Left colon (tissue), 2 donors: ENCODE measurements at regions not wholly inside any gene's neighbourhood (a gene's known extent, or its start where the extent isn't known, plus 50 kb on each side); places are given as distances from the start of the nearest gene placed in this dataset.
"Not testable (repeated sequence)": the region's sequence is repeated elsewhere in the genome, so short reads cannot be mapped to it uniquely, and the experiment has no call there.

Experiments
- ATAC-seq: fragments of 200-7000 bp; cut with Tn5 transposase; one replicate; pipeline ENCODE4 v1.9.1; 2020; ENCODE audit warnings: mild to moderate bottlenecking, moderate library complexity
- DNase-seq, 2 donors: peaks; one replicate each; pipeline ENCODE4 v3.0.0-alpha.2; 2020
- intact Hi-C, 2 donors: fragments of 100-400 bp; cut with DNase I in 1 of 2; cut with micrococcal nuclease in 1 of 2; formaldehyde crosslinking; loops; one replicate each; pipeline versions ENCODE4 v1.11.2 to v1.14.0; 2022; cut with DNase I, micrococcal nuclease
- donor health status: DM: no; HTN: no; CAD: no.
- donor health status: DM: yes; HTN: yes; CAD: no.

DNA sequence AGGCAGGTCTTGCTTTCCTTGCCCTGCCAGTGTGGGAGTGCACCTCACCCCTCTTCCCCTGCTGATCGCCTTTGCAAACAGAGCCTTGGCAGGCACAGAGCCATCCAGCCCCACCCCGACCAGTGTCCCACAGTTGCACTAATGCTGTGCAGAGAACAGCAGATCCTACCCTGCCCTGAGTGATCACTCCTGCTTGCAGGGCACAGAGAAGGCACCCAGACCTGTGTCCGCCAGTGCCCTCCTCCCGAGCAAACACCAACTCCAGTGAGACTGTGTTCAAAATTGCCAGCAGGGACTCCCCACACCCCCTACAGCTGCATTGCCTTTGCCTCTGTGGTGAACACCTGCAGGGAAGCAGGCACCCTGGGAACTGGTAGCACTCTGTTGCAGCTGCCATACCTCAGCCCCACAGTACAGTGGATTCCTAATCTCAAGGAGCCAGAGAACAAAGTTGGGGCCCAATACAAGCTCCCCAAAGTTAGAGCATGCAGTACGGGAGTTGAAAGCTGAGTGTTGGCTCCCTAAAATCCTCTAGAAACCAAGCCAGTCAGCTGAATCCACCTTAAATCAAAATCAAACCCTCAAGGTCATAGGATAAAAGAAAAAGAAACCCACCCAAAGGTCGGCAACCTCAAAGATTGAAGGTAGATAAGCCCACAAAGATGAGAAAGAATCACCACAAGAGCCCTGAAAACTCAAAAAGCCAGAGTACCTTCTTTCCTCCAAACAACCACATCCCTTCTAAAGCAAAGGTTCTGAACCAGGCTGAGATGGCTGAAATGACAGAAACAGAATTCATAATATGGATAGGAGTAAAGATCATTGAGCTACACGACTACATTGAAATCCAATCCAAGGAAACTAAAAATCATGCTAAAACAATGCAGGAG, 92.9 kb upstream of the PIK3R1 start:
- intact Hi-C loops = no loop called here
- ATAC-seq (peak; percentile 100), DNase-seq (peak; percentile 71 to 75)

DNA sequence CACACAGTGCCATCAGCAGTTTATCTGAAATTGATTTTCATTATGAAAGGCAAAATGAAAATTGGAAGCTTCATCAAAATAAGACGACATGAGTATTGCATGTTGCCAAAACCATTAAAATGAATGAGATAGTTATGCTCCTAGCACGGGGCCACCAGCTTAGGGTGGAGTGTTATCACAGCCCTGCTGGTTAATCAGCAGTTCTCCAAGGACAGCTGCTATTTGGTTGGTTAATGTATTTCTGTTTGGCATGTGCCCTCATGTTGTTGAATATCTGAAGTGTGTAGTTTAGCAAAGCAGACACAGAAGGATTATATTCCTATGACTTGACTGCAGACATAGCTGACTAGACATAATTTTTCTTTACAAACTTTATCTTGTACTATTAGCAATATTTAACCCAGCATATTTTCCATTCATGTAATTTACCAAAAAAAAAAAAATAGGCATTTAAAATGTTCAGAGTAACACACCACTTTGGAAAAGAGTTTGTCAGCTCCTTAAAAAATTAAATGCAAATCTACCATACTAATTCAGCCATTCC, 98.6 kb upstream of the PIK3R1 start:
- no peak for DNase-seq
- intact Hi-C loops = no loop called here
- no peak for ATAC-seq

DNA sequence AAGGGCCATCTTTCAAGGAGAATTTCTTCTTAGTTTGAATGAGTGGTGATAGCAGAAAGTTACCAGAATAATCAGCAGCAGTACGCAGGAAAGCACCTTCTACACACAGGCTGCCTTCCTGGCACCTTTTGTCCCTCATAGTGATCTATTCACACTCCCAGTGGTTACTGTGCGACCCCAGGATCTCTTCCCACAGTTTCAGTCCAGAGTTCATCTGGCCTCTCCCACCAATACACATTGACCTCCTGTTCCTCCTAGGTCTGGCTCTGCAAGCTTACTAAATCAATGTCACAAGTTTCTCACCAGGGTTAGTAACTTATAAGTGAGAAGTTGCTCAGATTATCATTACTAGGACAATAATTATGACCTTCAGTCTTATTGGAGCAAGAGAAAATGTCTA, 99.1 kb upstream of the PIK3R1 start:
- ATAC-seq = no peak
- no peak for DNase-seq
- intact Hi-C loops = no loop called here

DNA sequence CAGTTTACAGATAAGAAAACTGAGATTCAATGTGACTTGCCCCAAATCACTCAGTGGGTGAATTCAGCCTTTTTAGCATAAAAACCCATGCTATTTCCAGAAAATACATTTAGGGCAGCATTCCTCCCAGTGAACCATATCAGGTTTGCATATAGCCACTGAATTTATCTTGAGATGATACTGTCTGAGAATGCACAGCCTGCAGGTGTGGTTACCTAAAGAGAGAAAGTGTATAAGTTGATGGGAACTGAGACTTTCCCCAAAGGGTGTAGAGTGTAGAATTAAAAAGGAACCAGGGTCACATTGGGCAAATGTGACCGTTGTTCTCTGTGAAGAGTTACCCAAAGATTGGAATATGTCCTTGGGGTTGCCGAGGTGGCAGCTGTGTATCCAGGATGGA, 100.0 kb upstream of the PIK3R1 start:
- no peak for DNase-seq
- intact Hi-C loops = no loop called here
- no peak for ATAC-seq

DNA sequence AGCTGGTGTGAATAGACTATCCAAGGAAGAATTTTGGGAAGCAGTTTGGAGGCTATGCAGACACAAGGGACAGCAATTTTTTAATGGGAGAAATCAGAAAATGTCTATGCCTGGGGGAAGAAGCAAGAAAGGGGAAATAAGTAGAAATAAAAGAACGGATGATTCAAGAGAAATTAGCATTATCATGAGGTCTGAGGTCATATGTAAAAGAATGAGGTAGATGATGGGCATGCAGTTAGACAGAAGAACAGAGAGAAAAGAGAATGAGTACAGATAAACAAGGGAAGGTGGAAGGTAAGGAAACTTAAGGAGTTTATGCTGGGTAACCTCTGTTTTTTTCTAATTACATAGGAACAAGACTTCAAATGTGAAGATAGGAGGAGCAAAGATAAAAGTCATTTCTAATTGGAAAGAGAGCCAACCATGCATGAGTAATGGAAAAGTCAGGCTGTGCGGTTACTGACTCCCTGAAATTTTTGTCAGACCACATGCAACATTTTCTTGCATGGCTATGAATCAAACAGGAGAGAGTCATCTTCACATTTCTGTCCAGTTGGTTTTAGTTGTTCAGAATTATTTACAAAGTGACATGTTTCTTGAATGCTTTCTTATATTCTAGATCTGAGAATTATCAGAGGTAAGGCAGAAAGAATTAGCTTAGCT, 101.0 kb upstream of the PIK3R1 start:
- no peak for ATAC-seq
- intact Hi-C loops = no loop called here

DNA sequence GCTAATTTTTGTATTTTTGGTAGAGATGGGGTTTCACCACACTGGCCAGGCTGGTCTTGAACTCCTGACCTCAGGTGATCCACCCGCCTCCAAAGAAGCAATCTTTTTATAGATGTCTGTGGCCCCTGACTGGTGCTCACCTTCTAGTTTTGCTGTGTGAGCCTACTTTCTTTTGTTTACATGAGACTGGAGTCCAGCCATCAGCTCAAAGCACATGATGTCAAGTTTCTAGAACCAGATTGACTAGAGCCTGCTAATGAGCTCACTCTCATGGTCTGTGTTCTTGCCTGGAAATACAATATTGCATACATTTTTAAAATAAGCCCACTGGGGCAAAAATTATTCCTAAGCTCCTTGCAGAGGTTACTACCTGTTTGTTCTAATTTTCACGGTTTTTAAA, 102.9 kb upstream of the PIK3R1 start:
- ATAC-seq = no peak
- DNase-seq = no peak
- intact Hi-C loops = no loop called here

More for the DNA sequence above, 101.0 kb upstream of the PIK3R1 start:
- DNase-seq = no peak

DNA sequence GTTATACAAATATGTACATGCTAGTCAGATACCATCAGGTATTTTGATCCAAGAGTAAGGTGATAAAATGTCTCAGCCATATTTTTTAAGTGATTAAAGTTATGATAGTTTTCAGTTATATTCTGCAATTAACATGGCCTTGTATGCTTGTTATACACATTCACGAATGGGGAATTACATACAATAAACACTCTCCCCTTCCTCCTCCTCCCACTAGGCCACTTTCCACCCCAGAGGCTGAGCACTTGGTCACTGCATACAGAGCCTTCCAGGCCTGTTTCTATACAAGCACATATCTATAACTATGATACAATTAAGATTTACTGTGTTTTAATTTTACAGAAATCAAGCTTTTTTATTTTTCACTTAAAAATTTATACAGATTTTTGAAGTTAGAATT, 104.7 kb upstream of the PIK3R1 start:
- DNase-seq (no peak), ATAC-seq (peak; percentile 86)
- intact Hi-C loops = no loop called here

DNA sequence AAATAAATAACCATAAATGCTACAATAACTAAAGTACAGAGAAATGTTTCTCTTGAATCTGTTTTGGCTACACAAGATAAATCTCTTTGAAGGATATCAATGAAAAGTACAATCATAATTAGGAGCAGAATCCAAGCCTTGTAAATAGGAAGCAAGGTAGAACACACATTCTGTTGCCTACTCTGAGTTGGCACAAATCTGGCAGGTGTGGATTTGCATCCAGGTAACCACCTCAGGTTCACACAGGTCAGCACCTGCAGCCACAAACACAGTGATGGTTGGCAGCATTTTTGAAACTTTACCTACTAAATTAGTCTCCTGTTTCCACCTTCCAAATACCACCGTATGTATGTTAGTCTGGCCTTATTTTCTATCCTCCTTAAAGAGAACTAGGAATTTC, 105.3 kb upstream of the PIK3R1 start:
- ATAC-seq = peak; percentile 55
- intact Hi-C loops = no loop called here
- no peak for DNase-seq

DNA sequence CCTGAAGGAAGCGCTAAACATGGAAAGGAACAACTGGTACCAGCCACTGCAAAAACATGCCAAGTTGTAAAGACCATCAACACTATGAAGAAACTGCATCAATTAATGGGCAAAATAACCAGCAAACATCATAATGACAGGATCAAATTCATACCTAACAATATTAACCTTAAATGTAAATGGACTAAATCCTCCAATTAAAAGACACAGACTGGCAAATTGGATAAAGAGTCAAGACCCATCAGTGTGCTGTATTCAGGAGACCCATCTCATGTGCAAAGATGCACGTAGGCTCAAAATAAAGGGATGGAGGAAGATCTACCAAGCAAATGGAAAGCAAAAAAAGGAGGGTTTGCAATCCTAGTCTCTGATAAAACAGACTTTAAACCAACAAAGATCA, 111.3 kb upstream of the PIK3R1 start:
- ATAC-seq, intact Hi-C loops, DNase-seq: not testable (repeated sequence)

DNA sequence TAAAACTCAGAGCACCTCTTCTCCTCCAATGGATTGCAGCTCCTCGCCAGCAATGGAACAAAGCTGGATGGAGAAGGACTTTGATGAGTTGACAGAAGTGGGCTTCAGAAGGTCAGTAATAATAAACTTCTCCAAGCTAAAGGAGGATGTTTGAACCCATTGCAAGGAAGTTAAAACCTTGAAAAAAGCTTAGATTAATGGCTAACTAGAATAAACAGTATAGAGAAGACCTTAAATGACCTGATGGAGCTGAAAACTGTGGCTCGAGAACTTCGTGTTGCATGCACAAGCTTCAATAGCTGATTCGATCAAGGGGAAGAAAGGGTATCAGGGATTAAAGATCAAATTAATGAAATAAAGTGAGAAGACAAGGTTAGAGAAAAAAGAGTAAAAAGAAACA, 112.3 kb upstream of the PIK3R1 start:
- ATAC-seq, DNase-seq, intact Hi-C loops: not testable (repeated sequence)

DNA sequence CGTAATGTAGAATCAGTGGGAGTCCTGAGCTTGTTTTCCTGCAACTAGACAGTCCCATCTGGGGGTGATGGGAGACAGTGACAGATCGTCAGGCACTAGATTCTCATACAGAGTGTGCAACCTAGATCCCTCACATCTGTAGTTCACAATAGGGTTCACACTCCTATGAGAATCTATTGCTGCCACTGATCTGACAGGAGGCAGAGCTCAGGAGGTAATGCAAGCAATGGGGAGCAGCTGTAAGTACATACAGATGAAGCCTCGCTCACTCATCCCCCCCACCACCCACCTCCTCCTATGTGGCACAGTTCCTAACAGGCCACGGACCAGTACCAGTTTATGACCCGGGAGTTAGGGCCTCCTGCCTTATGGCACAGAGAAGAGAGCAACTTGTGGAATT, 116.2 kb upstream of the PIK3R1 start:
- intact Hi-C loops = no loop called here
- ATAC-seq = no peak
- DNase-seq = no peak

DNA sequence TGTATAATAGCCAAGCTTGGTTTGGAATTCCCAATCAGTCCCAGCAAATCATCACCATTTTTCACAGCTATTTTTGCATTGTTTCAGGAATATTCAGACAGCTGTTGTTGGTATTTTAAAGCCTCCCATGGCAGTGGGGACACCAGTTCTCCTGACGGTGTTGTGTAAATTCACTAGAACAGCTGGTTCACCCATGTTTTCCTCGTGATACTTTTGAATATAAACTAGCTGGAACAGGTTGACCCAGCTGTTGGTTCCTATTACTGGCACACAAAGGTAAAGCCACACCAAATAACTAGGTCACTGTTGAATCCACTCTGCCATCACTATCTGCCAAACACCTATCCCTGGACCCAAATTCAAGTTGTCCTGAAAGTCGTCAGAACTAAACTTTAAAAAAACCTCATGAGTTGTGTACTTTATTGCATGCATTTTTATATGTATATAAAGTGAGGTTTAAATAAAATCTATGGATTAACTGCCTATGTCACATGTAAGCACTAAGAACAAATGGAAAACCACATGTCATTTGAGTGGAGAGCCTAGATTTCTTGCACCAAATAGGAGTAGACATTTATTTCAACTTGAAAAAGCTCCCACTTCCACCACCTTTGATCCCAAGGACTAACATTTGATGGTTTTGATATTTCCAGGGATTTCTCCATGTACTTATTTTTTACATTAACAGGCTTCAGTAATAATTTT, 121.9 kb upstream of the PIK3R1 start:
- no peak for ATAC-seq
- intact Hi-C loops = no loop called here
- DNase-seq = no peak

DNA sequence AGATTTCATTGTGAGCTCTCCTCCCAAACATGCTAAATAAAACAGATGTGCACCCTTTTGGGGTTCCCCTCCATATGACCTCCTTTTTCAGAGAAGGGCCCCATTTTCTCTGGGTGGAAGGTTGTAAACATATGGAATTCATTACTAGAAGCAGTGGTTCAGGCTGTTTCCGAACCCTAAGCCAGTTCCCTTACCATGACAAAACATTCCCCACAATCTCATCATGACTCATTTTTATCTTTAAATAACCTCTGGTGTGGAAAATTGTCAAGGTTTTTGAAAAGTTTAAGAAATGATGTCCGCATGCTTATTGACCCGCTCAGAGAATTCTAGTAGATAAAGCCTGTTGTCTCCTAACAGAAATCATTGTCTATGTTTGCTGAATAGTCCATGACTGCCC, 127.3 kb upstream of the PIK3R1 start:
- no peak for DNase-seq
- no peak for ATAC-seq
- intact Hi-C loops = no loop called here

DNA sequence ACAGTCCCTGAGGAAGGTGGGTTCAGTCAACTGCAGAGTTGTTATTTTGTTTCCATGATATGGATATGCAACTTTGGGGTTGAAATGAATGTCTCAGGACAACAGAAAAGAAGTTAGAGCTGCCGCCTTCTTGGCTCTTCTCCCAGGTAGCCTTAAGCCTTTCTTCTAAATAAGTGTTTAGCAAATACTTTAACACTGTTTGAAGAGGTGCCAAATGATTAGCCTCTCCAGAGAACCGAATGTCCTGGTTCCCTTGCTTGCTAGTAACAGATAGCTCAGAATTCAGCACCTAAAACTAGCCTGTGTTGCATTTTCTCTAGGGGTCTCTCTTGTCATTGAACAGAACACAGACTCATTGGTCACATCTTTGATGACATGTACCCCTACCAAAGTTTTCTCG, 127.7 kb upstream of the PIK3R1 start:
- intact Hi-C loops = no loop called here
- no peak for ATAC-seq
- no peak for DNase-seq

DNA sequence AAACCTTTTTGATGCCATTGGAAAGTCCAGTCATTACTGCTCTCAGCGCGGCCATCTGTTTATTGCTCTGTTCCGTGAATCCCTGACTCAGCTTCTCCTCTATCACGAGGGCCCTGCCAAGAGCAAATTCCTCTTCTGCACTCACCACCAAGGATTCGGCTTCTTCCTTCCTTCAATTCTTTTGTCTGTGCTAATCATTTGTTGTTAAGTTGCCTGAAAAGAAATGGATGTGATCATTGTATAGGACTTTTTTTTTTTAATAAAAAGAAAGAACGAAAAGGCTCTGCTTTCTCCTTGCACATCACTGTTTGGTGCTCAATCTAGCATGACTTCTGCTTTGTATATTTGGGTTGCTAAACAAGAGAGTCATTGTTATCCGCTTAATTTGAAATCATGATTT, 128.7 kb upstream of the PIK3R1 start:
- intact Hi-C loops = no loop called here
- DNase-seq (peak; percentile 10 to 33), ATAC-seq (no peak)

DNA sequence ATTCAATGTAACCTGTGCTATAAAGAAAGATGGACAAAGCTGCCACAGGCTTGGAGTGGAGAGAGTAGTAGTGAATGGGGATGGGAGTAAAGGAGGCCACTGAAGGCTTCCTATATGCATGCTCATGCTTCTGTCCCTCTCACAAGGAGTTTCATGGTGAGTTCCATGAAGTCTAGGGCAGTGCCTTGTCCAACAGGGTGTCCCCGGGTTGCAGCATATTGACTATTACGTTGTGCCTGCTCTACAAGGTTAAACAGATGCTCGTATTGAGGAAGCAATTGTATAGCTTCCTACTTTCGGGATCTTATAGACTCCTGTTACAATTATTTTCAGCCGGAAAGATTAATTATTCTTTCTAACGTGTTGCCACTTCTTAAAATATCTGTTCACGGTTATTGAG, 129.1 kb upstream of the PIK3R1 start:
- intact Hi-C loops = no loop called here
- ATAC-seq (no peak), DNase-seq (no peak)

DNA sequence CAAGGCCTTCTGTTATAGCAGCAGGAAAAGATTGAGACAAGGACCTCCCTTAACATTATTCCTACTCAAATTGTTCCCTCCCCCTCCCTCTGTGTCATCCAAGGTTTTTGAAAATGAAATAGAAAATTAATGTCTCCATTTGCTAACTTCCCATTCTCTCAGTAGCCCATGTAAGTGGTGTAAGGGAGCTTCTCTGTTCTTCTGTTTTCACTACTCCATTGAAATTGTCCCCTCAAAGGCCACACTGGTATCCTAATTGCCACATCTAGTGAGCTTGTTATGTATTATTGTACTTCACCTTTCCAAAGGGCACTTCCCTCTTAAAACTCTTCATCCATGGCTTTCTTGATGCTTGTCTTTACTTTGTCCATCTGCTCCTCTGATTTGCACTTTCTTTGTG, 131.2 kb upstream of the PIK3R1 start:
- DNase-seq (no peak), ATAC-seq (no peak)
- intact Hi-C loops = no loop called here

DNA sequence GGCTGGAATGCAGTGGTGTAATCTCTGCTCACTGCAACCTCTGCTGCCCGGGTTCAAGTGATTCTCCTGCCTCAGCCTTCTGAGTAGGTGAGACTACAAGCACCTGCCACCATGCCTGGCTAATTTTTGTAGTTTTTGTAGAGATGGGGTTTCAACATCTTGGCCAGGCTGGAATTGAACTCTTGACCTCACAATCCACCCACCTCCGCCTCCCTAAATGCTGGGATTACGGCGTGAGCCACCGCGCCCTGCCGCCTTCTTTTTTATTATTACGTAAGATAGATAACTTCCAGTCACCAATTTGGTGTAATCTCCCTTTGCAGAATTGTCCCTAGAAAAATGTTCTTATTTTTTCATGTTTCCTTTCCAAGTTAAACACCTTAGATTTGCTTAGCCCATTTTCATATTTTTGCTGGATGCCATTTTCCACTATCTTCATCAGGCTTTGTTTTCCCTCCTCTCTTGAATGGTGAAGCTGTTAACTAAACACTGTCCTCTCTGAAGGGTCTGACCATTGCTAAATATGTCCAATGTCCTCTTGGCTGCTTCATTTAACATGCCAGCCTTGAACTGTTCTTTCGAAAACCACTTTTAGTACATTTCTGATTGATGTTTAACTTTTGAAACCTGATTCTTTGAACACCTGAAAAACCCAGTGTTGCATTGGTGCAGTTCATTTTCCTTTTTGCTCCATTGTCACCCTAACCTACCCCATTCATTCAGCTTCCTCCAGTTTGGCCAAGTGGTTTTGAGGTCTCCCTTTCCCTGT, 135.1 kb upstream of the PIK3R1 start:
- DNase-seq (no peak), ATAC-seq (no peak)
- intact Hi-C loops = no loop called here

DNA sequence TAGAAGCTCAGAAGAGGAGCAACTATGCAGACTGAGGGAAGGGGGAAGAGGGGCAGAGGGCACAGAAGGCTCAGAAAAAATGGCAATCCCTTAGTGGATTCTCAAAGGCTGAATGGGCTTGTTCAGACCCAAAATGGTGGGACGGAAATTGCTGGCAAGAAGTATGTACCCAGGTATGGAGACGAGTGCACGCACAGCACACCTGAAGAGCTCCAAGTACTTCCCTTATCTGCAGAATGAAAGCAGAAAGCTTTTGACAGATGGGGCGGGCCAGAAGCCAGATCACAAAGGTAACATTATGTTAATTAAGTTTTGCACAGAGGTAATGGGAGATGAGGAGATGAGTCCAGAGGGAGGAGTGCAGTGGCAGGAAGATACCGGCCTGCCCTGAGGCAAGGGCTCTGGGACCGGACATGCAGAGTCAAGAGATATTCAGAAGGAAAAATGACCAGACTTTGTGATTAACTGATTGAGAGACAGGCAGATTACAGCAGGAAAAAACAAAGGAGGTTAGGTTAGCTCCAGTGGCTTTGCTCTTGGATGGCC, 138.1 kb upstream of the PIK3R1 start:
- ATAC-seq = no peak
- DNase-seq = no peak
- intact Hi-C loops = no loop called here
